Activated CD4-positive, alpha-beta T cell treated with anti-CD3 and anti-CD28 coated beads for 36 hours (primary cell): ENCODE measurements at regions not wholly inside any gene's neighbourhood (a gene's known extent, or its start where the extent isn't known, plus 50 kb on each side); places are given as distances from the start of the nearest gene placed in this dataset.

Experiments
- ATAC-seq: fragments of 200-7000 bp; cut with Tn5 transposase; one replicate; pipeline ENCODE4 v1.10.0; 2021; ENCODE audit warnings: mild to moderate bottlenecking, moderate library complexity
- CTCF ChIA-PET: fragments of 350-600 bp; sonication (Branson Sonifier 250); formaldehyde crosslinking; loops from one replicate; lab custom pipeline; 2021; ENCODE audit warnings: antibody characterized with exemption; lab: Charles Lee
- POLR2A ChIA-PET: fragments of 350-600 bp; sonication (Branson Sonifier 250); formaldehyde crosslinking; loops from one replicate; lab custom pipeline; 2021; ENCODE audit warnings: antibody characterized with exemption, inconsistent platforms; lab: Charles Lee
- DNase-seq: peaks from one replicate; pipeline ENCODE4 v3.0.0-alpha.2; 2020
- H3K27ac Mint-ChIP-seq: one replicate; pipeline ENCODE4 v1.8.0; 2021; ENCODE audit warnings: mixed read lengths
- H3K27me3 Mint-ChIP-seq: one replicate; pipeline ENCODE4 v1.8.0; 2021; ENCODE audit warnings: mixed read lengths
- H3K36me3 Mint-ChIP-seq: one replicate; pipeline ENCODE4 v1.8.0; 2021; ENCODE audit warnings: low read depth, mixed read lengths
- H3K4me1 Mint-ChIP-seq: one replicate; pipeline ENCODE4 v1.8.0; 2021; ENCODE audit warnings: mixed read lengths
- H3K4me3 Mint-ChIP-seq: one replicate; pipeline ENCODE4 v1.8.0; 2021; ENCODE audit warnings: mild to moderate bottlenecking, moderate library complexity, mixed read lengths
- H3K9me3 Mint-ChIP-seq: one replicate; pipeline ENCODE4 v1.8.0; 2021; ENCODE audit warnings: low read depth, mixed read lengths
- intact Hi-C, 2 experiments: fragments of 100-400 bp; cut with DNase I in 1 of 2; cut with micrococcal nuclease in 1 of 2; formaldehyde crosslinking; loops; one replicate each; pipeline versions ENCODE4 v1.14.2 to v1.15.1; 2022 to 2024; cut with DNase I, micrococcal nuclease

- H3K9me3 Mint-ChIP-seq: no peaks in the 10 kb centered on the region
- ChIA-PET POLR2A (no interaction called here), CTCF (no interaction called here)
- DNase-seq (no peak), ATAC-seq (no peak)
- no peaks in the 10 kb centered on the region for H3K4me1 Mint-ChIP-seq
- intact Hi-C loops: no loop called here
- peaks cover 25% of the 10 kb centered on the region for H3K27me3 Mint-ChIP-seq
- no peak overlapping the region for H3K27ac Mint-ChIP-seq
- no peaks in the 10 kb centered on the region for H3K36me3 Mint-ChIP-seq
- H3K4me3 Mint-ChIP-seq: no peak overlapping the region
Observed at GRCh38 chr1:29896300-29896699, 660.0 kb downstream of the PTPRU start.

- H3K9me3 Mint-ChIP-seq: no peaks in the 10 kb centered on the region
Observed at GRCh38 chr1:29895201-29895600, 658.9 kb downstream of the PTPRU start.

GRCh38 chr1:29894311-29894710 is 658.0 kb downstream of the PTPRU start:
- ATAC-seq (no peak), DNase-seq (no peak)
- POLR2A ChIA-PET: no interaction called here
- Mint-ChIP-seq H3K27me3 (peaks cover 21% of the 10 kb centered on the region), H3K27ac (no peak overlapping the region), H3K4me3 (no peak overlapping the region), H3K36me3 (no peaks in the 10 kb centered on the region), H3K4me1 (no peaks in the 10 kb centered on the region), H3K9me3 (no peaks in the 10 kb centered on the region)
- intact Hi-C loops: no loop called here
- CTCF ChIA-PET: no interaction called here

More at GRCh38 chr1:29895201-29895600, 658.9 kb downstream of the PTPRU start:
- POLR2A ChIA-PET: no interaction called here
- DNase-seq (no peak), ATAC-seq (no peak)
- intact Hi-C loops: no loop called here
- Mint-ChIP-seq H3K4me3 (no peak overlapping the region), H3K27me3 (peaks cover 21% of the 10 kb centered on the region), H3K27ac (no peak overlapping the region), H3K36me3 (no peaks in the 10 kb centered on the region), H3K4me1 (no peaks in the 10 kb centered on the region)
- CTCF ChIA-PET: no interaction called here

- H3K27me3 Mint-ChIP-seq: peaks cover 21% of the 10 kb centered on the region
- no peak for DNase-seq
- no peaks in the 10 kb centered on the region for H3K4me1 Mint-ChIP-seq
- no peak overlapping the region for H3K27ac Mint-ChIP-seq
- H3K36me3 Mint-ChIP-seq: no peaks in the 10 kb centered on the region
- no peak for ATAC-seq
- no peaks in the 10 kb centered on the region for H3K9me3 Mint-ChIP-seq
- POLR2A ChIA-PET: no interaction called here
- CTCF ChIA-PET: no interaction called here
- intact Hi-C loops: no loop called here
- H3K4me3 Mint-ChIP-seq: no peak overlapping the region
Observed at GRCh38 chr1:29893806-29894205, 657.5 kb downstream of the PTPRU start.

- Mint-ChIP-seq H3K4me1 (no peaks in the 10 kb centered on the region), H3K27ac (no peak overlapping the region), H3K36me3 (no peaks in the 10 kb centered on the region), H3K4me3 (no peak overlapping the region), H3K9me3 (no peaks in the 10 kb centered on the region), H3K27me3 (peaks cover 21% of the 10 kb centered on the region)
- intact Hi-C loops: no loop called here
- ChIA-PET CTCF (interaction anchor here (1.0 kb wide), 1 partner anchor 55 kb away, joined by 4 read pairs; no protein-coding TSS in a partner anchor), POLR2A (no interaction called here)
- ATAC-seq: no peak
- DNase-seq: no peak
Observed at GRCh38 chr1:29893046-29893723, 656.9 kb downstream of the PTPRU start.

- no peak for DNase-seq
- intact Hi-C loops: no loop called here
- no peaks in the 10 kb centered on the region for H3K36me3 Mint-ChIP-seq
- no peak for ATAC-seq
- H3K4me1 Mint-ChIP-seq: no peaks in the 10 kb centered on the region
- H3K27me3 Mint-ChIP-seq: peaks cover 21% of the 10 kb centered on the region
- no peaks in the 10 kb centered on the region for H3K9me3 Mint-ChIP-seq
- no peak overlapping the region for H3K27ac Mint-ChIP-seq
- CTCF ChIA-PET: interaction anchor here (0.6 kb wide), 1 partner anchor 8 kb away, joined by 4 read pairs; no protein-coding TSS in a partner anchor
- POLR2A ChIA-PET: no interaction called here
- no peak overlapping the region for H3K4me3 Mint-ChIP-seq
Observed at GRCh38 chr1:29892247-29892646, 655.9 kb downstream of the PTPRU start.

GRCh38 chr1:29890201-29890959 is 654.1 kb downstream of the PTPRU start:
- H3K36me3 Mint-ChIP-seq: no peaks in the 10 kb centered on the region
- POLR2A ChIA-PET: no interaction called here
- no peaks in the 10 kb centered on the region for H3K4me1 Mint-ChIP-seq
- no peak overlapping the region for H3K4me3 Mint-ChIP-seq
- ATAC-seq (no peak), DNase-seq (no peak)
- H3K27me3 Mint-ChIP-seq: peaks cover 10% of the 10 kb centered on the region
- no peaks in the 10 kb centered on the region for H3K9me3 Mint-ChIP-seq
- no peak overlapping the region for H3K27ac Mint-ChIP-seq
- CTCF ChIA-PET: interaction anchor here (0.7 kb wide), 1 partner anchor 35 kb away, joined by 3 read pairs; no protein-coding TSS in a partner anchor
- intact Hi-C loops: no loop called here

GRCh38 chr1:29889776-29890175 is 653.5 kb downstream of the PTPRU start:
- no peaks in the 10 kb centered on the region for H3K4me1 Mint-ChIP-seq
- no peak for DNase-seq
- ChIA-PET POLR2A (no interaction called here), CTCF (interaction anchor here (0.7 kb wide), 1 partner anchor 35 kb away, joined by 3 read pairs; no protein-coding TSS in a partner anchor)
- intact Hi-C loops: no loop called here
- H3K9me3 Mint-ChIP-seq: no peaks in the 10 kb centered on the region
- H3K4me3 Mint-ChIP-seq: no peak overlapping the region
- H3K36me3 Mint-ChIP-seq: no peaks in the 10 kb centered on the region
- no peak overlapping the region for H3K27ac Mint-ChIP-seq
- H3K27me3 Mint-ChIP-seq: peaks cover 7% of the 10 kb centered on the region
- ATAC-seq: no peak

- Mint-ChIP-seq H3K27ac (no peak overlapping the region), H3K36me3 (no peaks in the 10 kb centered on the region), H3K9me3 (no peaks in the 10 kb centered on the region), H3K4me1 (no peaks in the 10 kb centered on the region), H3K4me3 (no peak overlapping the region), H3K27me3 (peaks cover 2% of the 10 kb centered on the region)
- POLR2A ChIA-PET: no interaction called here
- intact Hi-C loops: no loop called here
- DNase-seq: no peak
- CTCF ChIA-PET: no interaction called here
- ATAC-seq: no peak
Observed at GRCh38 chr1:29884740-29885139, 648.4 kb downstream of the PTPRU start.

- H3K36me3 Mint-ChIP-seq: no peaks in the 10 kb centered on the region
- no peaks in the 10 kb centered on the region for H3K4me1 Mint-ChIP-seq
- no peaks in the 10 kb centered on the region for H3K9me3 Mint-ChIP-seq
- no peak overlapping the region for H3K4me3 Mint-ChIP-seq
- intact Hi-C loops: no loop called here
- no peak overlapping the region for H3K27ac Mint-ChIP-seq
- ChIA-PET CTCF (no interaction called here), POLR2A (no interaction called here)
- ATAC-seq: no peak
- no peak for DNase-seq
- H3K27me3 Mint-ChIP-seq: peaks cover 2% of the 10 kb centered on the region
Observed at GRCh38 chr1:29883986-29884385, 647.7 kb downstream of the PTPRU start.

- H3K27ac Mint-ChIP-seq: no peak overlapping the region
- POLR2A ChIA-PET: no interaction called here
- intact Hi-C loops: no loop called here
- peaks cover 2% of the 10 kb centered on the region for H3K27me3 Mint-ChIP-seq
- H3K9me3 Mint-ChIP-seq: no peaks in the 10 kb centered on the region
- no peaks in the 10 kb centered on the region for H3K36me3 Mint-ChIP-seq
- CTCF ChIA-PET: no interaction called here
- DNase-seq: no peak
- H3K4me1 Mint-ChIP-seq: no peaks in the 10 kb centered on the region
- no peak overlapping the region for H3K4me3 Mint-ChIP-seq
- no peak for ATAC-seq
Observed at GRCh38 chr1:29883411-29883832, 647.1 kb downstream of the PTPRU start.

GRCh38 chr1:29880556-29880955 is 644.2 kb downstream of the PTPRU start:
- peaks cover 2% of the 10 kb centered on the region for H3K27me3 Mint-ChIP-seq
- ATAC-seq (no peak), DNase-seq (no peak)
- no peak overlapping the region for H3K27ac Mint-ChIP-seq
- POLR2A ChIA-PET: no interaction called here
- CTCF ChIA-PET: no interaction called here
- intact Hi-C loops: no loop called here
- no peaks in the 10 kb centered on the region for H3K9me3 Mint-ChIP-seq
- H3K36me3 Mint-ChIP-seq: no peaks in the 10 kb centered on the region
- H3K4me1 Mint-ChIP-seq: no peaks in the 10 kb centered on the region
- H3K4me3 Mint-ChIP-seq: no peak overlapping the region
